OCI-LY3 (cell line): ENCODE measurements at regions not wholly inside any gene's neighbourhood (a gene's known extent, or its start where the extent isn't known, plus 50 kb on each side); places are given as distances from the start of the nearest gene placed in this dataset.

Experiments
- H2AFZ ChIP-seq: fragments of 200-600, 300-600 bp; shearing (Covaris generic); 2 replicates; pipeline ENCODE4 v1.6.0; 2014; ENCODE audit warnings: antibody characterized with exemption, low read depth, low read length
- H3K27ac ChIP-seq: fragments of 200-600, 300-600 bp; sonication (generic); 2 replicates; pipeline ENCODE4 v1.5.1; 2014; ENCODE audit warnings: mild to moderate bottlenecking, low read length, moderate library complexity, mixed read lengths
- H3K27me3 ChIP-seq: fragments of 200-600, 300-600 bp; sonication (generic); 2 replicates; pipeline ENCODE4 v1.6.1; 2014; ENCODE audit warnings: low read depth, low read length, mixed read lengths
- H3K36me3 ChIP-seq: fragments of 200-600, 300-600 bp; sonication (generic); replicated peaks from 2 replicates; pipeline ENCODE3; 2014; ENCODE audit warnings: low read depth, low read length, mixed read lengths
- H3K4me1 ChIP-seq: fragments of 300-600, 200-600 bp; sonication (generic); 2 replicates; pipeline ENCODE4 v1.6.1; 2014; ENCODE audit warnings: low read length, mixed read lengths
- H3K4me2 ChIP-seq: fragments of 200-600, 300-600 bp; sonication (generic); 2 replicates; pipeline ENCODE4 v1.6.1; 2014; ENCODE audit warnings: low read length, mixed read lengths
- H3K4me3 ChIP-seq: fragments of 300-600, 200-600 bp; sonication (generic); 2 replicates; pipeline ENCODE4 v1.5.1; 2014; ENCODE audit warnings: antibody characterized with exemption, mild to moderate bottlenecking, low read length, moderate library complexity
- H3K79me2 ChIP-seq: fragments of 300-600, 200-600 bp; shearing (Covaris generic); 2 replicates; pipeline ENCODE4 v1.6.1; 2014; ENCODE audit warnings: mild to moderate bottlenecking, low read length, mixed read lengths
- H3K9ac ChIP-seq: fragments of 300-600, 200-600 bp; shearing (Covaris generic); 2 replicates; pipeline ENCODE4 v1.6.0; 2014; ENCODE audit warnings: mild to moderate bottlenecking, low read length, moderate library complexity
- H3K9me3 ChIP-seq: fragments of 200-600, 300-600 bp; shearing (Covaris generic); 2 replicates; pipeline ENCODE4 v1.6.1; 2014; ENCODE audit warnings: low read length, mixed read lengths; ENCODE audit not compliant: insufficient read depth
- H4K20me1 ChIP-seq: fragments of 200-600, 300-600 bp; sonication (generic); 2 replicates; pipeline ENCODE4 v1.6.1; 2016; ENCODE audit warnings: low read length, mixed read lengths; ENCODE audit not compliant: insufficient read depth
- EZH2phosphoT487 ChIP-seq: fragments of 200-600 bp; shearing (Covaris generic); IDR thresholded peaks from 2 replicates; pipeline ENCODE4 v1.6.1; 2018; ENCODE audit warnings: antibody characterized with exemption, mixed run types, low read depth
- TF ChIP-seq, protein P1 (sequence below): fragments of 200-600, 300-600 bp; sonication (generic); IDR thresholded peaks from 2 replicates; pipeline ENCODE4 v1.5.1; 2014; ENCODE audit warnings: antibody characterized with exemption, low read length, low read depth

DNA sequence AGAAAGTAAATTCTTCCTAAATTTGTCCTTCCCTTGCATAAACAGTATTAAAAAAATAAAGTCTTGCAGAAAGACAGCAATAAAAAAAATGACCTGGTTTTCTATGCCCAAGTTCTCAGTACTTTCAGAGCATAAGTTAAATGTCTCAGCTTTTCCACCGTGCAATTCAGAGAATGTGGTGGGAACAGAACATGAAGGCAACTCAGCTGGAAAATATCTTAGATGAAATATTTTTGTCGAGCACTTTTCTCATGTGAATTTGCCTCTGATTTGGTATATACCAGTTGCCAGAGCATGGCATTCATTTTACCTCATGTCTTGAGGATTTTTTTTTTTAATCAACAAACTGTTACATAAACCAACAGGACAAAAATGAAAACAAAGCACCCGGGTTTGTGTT is 176.1 kb downstream of the CETN3 start:
- Histone ChIP-seq H4K20me1 (no peaks in the 10 kb centered on the region), H3K27me3 (no peaks in the 10 kb centered on the region), H3K4me3 (no peak overlapping the region), H3K9me3 (no peaks in the 10 kb centered on the region), H3K9ac (no peak overlapping the region), H3K4me1 (no peaks in the 10 kb centered on the region), H3K4me2 (no peak overlapping the region), H3K36me3 (no peaks in the 10 kb centered on the region), H3K79me2 (no peaks in the 10 kb centered on the region), H2AFZ (no peak overlapping the region), H3K27ac (no peak overlapping the region)
- TF ChIP-seq, protein P1, sequence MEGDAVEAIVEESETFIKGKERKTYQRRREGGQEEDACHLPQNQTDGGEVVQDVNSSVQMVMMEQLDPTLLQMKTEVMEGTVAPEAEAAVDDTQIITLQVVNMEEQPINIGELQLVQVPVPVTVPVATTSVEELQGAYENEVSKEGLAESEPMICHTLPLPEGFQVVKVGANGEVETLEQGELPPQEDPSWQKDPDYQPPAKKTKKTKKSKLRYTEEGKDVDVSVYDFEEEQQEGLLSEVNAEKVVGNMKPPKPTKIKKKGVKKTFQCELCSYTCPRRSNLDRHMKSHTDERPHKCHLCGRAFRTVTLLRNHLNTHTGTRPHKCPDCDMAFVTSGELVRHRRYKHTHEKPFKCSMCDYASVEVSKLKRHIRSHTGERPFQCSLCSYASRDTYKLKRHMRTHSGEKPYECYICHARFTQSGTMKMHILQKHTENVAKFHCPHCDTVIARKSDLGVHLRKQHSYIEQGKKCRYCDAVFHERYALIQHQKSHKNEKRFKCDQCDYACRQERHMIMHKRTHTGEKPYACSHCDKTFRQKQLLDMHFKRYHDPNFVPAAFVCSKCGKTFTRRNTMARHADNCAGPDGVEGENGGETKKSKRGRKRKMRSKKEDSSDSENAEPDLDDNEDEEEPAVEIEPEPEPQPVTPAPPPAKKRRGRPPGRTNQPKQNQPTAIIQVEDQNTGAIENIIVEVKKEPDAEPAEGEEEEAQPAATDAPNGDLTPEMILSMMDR, result no peak
- TF ChIP-seq EZH2phosphoT487, result no peak

DNA sequence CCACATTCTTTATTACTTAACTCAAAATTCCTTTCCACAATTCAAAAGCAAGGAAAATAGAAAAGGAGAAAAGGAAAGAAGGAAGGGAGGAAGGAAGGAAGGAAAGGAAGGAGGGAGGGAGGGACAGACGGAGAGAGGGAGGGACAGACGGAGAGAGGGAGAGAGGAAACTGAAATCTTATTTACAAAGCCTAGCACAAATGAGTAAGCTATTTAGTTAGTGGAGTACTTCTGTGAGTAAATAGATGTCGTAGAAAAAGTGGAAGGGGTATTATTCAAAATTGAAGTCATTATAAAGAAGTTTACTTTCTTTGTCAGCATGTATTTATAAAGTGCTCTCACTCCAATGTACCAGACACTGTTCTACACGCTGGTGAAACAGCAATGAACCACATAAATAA is 177.9 kb downstream of the CETN3 start:
- Histone ChIP-seq H3K9me3 (no peaks in the 10 kb centered on the region), H2AFZ (no peak overlapping the region), H3K4me3 (no peak overlapping the region), H4K20me1 (no peaks in the 10 kb centered on the region), H3K79me2 (no peaks in the 10 kb centered on the region), H3K27me3 (no peaks in the 10 kb centered on the region), H3K36me3 (no peaks in the 10 kb centered on the region), H3K4me1 (peaks cover 9% of the 10 kb centered on the region), H3K9ac (no peak overlapping the region), H3K4me2 (no peak overlapping the region), H3K27ac (no peak overlapping the region)
- TF ChIP-seq EZH2phosphoT487, result no peak
- TF ChIP-seq, protein P1, result no peak

- no peak overlapping the region for H3K4me3 ChIP-seq
- no peaks in the 10 kb centered on the region for H3K36me3 ChIP-seq
- TF ChIP-seq, protein P1, result no peak
- no peak for TF ChIP-seq EZH2phosphoT487
- no peak overlapping the region for H3K9ac ChIP-seq
- H3K79me2 ChIP-seq, result no peaks in the 10 kb centered on the region
- no peak overlapping the region for H3K27ac ChIP-seq
- no peaks in the 10 kb centered on the region for H3K9me3 ChIP-seq
- peaks cover 13% of the 10 kb centered on the region for H3K4me1 ChIP-seq
- no peaks in the 10 kb centered on the region for H4K20me1 ChIP-seq
- H2AFZ ChIP-seq, result no peak overlapping the region
- H3K4me2 ChIP-seq, result no peak overlapping the region
- H3K27me3 ChIP-seq, result no peaks in the 10 kb centered on the region
Measured at GRCh38 chr5:90227683-90228082, 181.9 kb downstream of the CETN3 start.

DNA sequence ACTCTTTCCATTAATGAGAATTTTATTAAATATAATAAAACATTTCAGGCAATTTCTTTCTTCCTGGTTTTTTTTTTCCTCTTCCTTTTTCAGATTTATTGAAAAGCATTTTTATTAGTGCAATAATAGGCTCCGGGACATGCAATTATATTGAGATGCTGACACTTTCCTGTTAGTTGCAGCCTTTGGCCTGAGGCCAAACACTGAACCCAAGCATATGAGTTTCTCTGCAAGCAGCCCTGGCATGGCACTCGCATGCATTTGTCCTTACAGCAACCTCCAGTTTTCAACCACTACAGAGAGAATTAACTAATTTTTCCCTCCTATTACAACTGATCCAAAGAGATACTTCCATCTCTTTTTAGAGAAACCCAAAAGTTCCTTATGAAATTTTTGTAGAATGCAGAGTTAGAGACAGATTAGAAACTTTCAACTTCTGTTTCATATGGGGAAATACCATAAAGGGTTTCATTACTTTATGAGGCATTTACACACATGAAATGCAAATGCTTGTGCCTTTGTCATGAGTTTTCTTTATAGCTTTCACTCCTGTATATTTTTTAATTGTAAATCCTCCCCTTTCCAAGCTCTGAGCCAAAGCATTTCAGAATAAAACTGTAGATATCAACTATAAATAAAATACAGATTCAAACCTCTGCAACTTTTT is 183.0 kb downstream of the CETN3 start:
- Histone ChIP-seq H3K4me2 (peak overlapping the region; percentile 39; the same call in 1 of the 2 replicates), H3K27me3 (no peaks in the 10 kb centered on the region), H3K36me3 (no peaks in the 10 kb centered on the region), H3K9ac (no peak overlapping the region), H3K79me2 (no peaks in the 10 kb centered on the region), H3K4me3 (no peak overlapping the region), H3K9me3 (no peaks in the 10 kb centered on the region), H4K20me1 (no peaks in the 10 kb centered on the region), H3K4me1 (peaks cover 13% of the 10 kb centered on the region), H3K27ac (no peak overlapping the region), H2AFZ (no peak overlapping the region)
- no peak for TF ChIP-seq EZH2phosphoT487
- TF ChIP-seq, protein P1, result no peak
